ENCODE measurements at regions not wholly inside any gene's neighbourhood (a gene's known extent, or its start where the extent isn't known, plus 50 kb on each side); places are given as distances from the start of the nearest gene placed in this dataset.
"Not testable (repeated sequence)": the region's sequence is repeated elsewhere in the genome, so short reads cannot be mapped to it uniquely, and the experiment has no call there.

DNA sequence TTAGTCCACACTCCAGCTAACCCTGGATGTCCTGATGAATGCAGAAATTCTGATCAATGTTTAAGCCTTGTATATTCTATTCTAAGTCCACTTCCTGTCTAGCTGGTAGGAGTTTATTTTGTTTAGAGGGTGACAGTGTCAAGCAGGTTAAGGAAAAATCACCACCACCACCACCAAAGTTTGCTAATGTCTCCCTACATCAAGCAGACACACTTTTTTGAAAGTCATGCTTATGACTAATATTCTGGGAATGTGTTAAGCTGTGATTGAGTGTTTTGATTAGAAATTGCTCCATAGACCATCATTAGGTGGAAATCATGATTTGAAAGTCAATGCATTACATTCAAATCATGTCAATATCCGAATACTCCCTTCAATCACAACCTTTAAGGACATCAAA lies 1530.1 kb downstream of the MAT2B start:
- no peak for DNase-seq

GRCh38 chr5:165039748-165040147 lies 1534.3 kb downstream of the MAT2B start:
- no peak for DNase-seq

- DNase-seq, result not testable (repeated sequence)
These were observed 1540.5 kb downstream of the MAT2B start for GRCh38 chr5:165045941-165046340.

GRCh38 chr5:165055476-165055875 lies 1550.1 kb downstream of the MAT2B start:
- DNase-seq, result no peak

DNA sequence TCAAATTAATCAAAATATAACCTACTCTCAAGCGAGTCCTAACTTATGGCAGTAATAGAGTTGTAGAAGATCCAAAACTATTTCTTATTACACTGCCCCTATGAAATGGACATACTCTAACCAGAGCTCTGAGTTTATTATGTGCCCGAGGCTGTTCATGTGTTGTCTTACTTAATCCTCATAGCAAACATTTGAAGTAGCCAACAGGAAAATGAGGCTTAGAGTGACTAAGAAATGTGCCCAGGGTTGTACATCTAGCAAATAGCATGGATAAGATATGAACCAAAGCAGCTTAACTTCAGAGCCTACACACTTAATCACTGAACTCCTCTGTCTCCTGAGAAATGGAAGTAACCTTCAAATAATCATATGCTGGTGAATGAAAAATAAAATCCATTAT lies 1551.7 kb downstream of the MAT2B start:
- no peak for DNase-seq

DNA sequence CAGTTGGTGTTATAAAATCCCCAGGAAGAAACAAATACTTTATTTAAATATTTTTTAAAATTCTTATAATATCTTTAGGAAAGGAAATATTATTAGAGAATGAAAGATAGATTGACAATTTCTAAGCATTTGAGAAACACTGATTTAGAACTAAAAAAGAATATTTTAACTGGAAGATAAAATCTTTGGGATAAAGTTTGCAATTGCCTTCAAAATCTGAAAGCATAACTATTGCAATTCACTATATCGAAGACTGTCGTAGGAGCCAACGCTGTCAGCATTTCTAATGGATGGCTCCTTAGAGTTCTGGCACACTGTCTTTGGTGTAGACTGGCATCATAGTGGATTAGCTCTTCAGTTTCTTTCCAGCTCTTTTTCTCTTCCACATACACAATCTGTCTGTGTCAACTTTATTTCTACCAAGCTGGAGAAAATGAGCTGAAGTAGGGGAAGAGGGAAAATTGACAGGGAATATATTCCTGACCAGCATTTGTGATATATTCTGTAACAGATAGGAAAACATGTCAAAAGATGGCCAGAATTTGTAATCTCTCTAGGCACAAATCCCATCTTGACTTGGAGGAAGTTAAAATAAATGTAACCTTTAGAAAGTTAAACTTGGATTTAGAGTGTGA lies 1561.4 kb downstream of the MAT2B start:
- no peak for DNase-seq

GRCh38 chr5:165076686-165077085 lies 1571.3 kb downstream of the MAT2B start:
- peak; percentile 67 for DNase-seq

- no peak for DNase-seq
These were observed 1574.0 kb downstream of the MAT2B start for GRCh38 chr5:165079389-165079788.

DNA sequence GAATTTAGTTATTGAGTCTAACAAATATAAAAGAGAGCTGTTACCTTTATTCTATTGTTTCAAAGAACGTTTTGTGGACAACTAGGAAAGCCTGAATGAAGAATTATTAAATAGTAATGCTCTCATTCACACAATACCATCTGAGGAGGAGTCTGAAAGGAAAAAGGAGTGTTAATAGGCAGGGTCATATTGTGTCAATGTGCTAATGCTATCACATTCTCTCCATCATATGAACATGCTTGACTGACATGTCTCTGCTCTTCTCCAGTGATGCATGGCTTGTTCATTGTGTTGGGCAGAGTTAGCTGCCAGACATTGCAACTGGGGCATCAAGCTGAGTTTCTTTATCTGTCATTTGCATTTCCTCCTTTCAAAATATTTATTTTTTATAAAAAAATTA lies 1578.0 kb downstream of the MAT2B start:
- DNase-seq, result no peak

DNA sequence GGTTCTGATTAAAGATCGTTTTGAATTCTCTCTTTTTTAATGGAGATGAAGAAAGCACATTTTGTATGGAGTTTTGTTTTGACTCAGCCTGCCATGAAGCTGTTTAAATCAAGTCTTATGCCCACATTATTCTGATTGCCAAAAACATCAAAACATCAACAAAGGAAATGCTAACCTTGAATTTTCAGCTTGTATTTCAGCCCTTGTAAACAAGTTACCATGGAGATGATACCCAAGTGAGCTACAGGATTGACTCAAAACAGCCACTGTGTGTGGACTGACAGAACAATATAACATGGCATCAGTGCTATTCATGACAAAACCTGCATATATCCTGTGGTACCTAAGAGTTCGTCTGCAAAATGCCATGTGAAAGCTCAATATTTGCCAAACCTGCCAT lies 1581.0 kb downstream of the MAT2B start:
- DNase-seq, result no peak

DNA sequence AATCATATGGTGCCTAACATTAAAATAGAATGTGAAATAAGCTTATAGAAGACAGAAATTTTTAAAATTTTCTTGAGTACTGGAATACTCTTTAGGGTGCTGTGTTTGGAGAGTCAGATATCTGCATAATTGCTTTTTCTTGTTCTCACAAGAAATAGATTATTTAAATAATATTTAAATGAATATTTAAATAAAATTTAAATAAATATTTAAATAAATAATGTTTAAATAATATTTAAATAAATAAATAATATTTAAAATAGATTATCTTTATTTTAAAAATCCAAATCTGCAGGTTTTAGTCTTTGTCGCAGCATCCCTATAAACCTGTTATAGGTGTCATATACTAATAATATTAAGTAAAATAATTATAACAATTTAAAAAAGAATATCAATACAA lies 1589.4 kb downstream of the MAT2B start:
- DNase-seq, result no peak

- DNase-seq, result no peak
These were observed 1596.3 kb downstream of the MAT2B start for GRCh38 chr5:165101709-165102108.

DNA sequence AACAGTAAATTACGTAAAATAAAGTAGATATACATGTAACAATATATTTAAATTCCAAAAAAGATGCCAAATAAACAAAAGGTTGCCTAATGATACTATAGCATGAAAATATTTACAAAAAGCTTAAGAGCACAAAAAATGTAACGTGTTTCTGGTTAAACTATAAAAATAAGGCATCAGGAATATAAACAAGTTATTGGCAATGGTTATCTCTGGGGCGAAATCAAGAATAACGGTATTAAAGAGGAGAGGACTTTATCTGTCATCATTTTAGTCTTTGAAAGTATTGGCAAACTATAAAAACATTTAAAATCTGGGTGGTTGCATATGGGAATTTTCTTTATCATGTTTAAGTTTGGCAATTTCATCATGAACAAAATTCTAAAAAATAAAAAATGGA lies 1599.2 kb downstream of the MAT2B start:
- no peak for DNase-seq

GRCh38 chr5:165108809-165109208 lies 1603.4 kb downstream of the MAT2B start:
- DNase-seq, result peak; percentile 65

GRCh38 chr5:165119175-165119574 lies 1613.8 kb downstream of the MAT2B start:
- DNase-seq, result peak; percentile 37

GRCh38 chr5:165126598-165126997 lies 1621.2 kb downstream of the MAT2B start:
- DNase-seq, result no peak

DNA sequence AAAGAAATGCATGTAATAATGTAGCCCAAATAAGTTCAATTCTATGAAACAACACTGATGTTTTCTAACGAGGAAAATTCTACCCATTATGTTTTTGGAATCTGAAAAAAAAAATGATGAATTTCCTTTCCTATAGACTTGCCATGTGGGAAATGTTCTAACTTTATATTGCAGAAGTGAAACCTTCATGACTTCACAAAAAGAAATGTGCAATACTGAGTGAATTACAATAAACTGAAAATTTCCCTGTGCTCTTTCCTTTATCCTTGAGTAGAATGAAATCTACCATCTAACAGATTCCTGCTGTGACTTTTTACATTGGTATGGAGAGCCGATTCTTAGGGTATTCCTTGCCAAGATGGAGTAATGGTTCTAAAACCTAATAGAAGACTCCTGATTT lies 1622.5 kb downstream of the MAT2B start:
- DNase-seq, result no peak

DNA sequence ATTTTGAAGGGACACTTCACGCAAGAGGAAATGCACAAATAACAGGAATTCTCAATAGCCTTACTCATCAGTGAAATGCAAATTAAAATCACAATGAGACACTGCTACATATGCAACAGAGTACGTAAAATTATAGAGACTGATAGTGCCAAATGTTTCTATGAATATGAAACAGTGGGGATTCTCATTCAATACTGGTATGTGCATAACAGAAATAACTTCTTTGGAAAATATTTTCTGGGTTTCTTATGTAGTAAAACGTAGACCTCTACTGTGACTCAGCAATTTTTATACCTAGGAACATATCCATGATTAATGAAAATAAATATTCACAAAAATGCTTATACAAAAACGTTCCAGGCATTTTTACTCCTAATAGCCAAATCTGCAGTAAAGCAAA lies 1625.2 kb downstream of the MAT2B start:
- DNase-seq, result no peak

- no peak for DNase-seq
These were observed 1628.7 kb downstream of the MAT2B start for GRCh38 chr5:165134155-165134554.

DNA sequence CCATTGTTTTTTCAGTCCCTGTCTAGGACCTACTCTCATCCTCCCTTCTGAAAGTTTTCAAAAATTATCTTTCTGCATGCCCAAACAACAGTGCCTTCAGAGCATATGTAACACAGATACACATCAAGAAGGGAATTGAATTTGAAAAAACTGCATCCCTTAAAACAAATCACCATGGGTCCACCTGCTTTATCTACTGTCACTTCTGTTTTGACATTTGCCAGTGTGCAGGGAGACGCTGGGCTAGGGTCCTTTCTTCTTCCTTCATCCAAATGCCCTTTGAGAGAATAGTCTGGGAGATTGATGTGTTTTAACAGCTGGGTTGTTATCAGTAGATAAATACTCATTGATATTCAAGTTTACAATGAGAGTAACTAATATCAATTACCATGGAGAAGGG lies 1630.1 kb downstream of the MAT2B start:
- no peak for DNase-seq

DNA sequence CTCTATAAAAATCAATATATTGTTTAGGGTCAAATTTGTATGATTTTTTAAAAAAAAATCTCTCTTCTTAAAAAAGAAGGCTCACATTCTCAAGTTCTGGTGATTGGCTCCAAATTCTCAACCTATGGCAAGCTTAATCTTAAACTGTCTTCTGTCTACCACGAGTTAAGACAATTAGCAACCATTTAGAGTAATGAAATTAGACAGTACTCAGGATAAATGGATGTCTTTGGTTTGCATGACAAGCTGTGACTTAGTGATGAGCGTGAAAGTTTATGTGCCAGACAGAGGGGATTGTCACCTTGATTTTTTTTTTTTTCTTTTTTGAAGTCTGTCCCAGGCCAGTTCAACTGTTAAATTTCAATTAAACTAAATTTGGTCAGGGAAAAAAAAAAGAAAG lies 1632.3 kb downstream of the MAT2B start:
- no peak for DNase-seq

- DNase-seq, result no peak
These were observed 1632.8 kb downstream of the MAT2B start for GRCh38 chr5:165138236-165138635.

- DNase-seq, result no peak
These were observed 1633.8 kb downstream of the MAT2B start for GRCh38 chr5:165139262-165139661.

- DNase-seq, result peak; percentile 92
These were observed 1634.3 kb downstream of the MAT2B start for GRCh38 chr5:165139721-165140120.

DNA sequence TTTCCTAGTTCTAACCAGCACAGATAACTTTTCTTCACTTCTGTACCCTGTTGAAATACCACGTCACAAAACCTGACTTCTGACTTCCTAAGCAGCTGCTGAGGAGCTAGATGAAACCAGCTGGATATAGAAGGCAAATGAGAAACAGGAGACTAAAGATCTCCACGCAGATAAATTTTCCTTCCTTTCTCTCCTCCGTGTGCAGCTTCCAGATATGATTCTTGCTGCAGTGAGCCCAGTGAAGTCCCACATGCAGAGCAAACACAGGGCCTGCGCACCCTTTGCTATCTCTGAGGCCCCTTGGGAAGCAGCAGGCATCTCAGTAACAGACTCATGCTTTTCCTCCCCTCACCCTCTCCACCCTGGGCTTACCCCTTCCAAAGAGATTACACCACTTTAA lies 1638.3 kb downstream of the MAT2B start:
- peak; percentile 92 for DNase-seq

DNA sequence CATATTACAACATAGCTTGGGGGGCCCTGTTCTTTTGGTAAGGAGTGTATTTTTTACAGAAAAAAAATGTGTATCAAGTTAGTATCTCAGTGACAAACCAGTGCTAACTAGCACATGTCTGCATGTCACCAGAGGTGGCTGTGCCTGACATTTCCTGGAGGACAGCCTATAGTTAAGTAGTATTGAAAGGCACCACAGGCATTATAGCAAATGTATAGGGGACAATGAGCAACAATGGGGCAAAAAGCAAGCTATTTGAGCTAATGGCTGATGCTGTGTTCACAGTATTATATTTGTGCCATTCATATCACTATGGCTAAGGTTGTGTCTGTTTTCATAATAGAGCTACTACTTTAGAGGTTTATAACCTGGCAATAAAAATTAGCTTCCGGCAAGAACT lies 1644.0 kb downstream of the MAT2B start:
- DNase-seq, result no peak
